IMR-90 (cell line): ENCODE measurements at regions not wholly inside any gene's neighbourhood (a gene's known extent, or its start where the extent isn't known, plus 50 kb on each side); places are given as distances from the start of the nearest gene placed in this dataset.

Experiments used
- CTCF ChIP-seq: conservative IDR thresholded peaks from 2 replicates; pipeline ENCODE4 v1.5.1; 2012; ENCODE audit warnings: mild to moderate bottlenecking, low read depth, low read length, improper control_type of control experiment
- FOS ChIP-seq: fragments of 150-350 bp; IDR thresholded peaks from 2 replicates; pipeline ENCODE4 v1.6.1; 2016; ENCODE audit warnings: low read depth, low read length
- POLR2A ChIP-seq: IDR thresholded peaks from 2 replicates; pipeline ENCODE4 v1.6.1; 2012; ENCODE audit warnings: mild to moderate bottlenecking, low read depth, low read length
- RAD21 ChIP-seq: IDR thresholded peaks from 2 replicates; pipeline ENCODE4 v1.6.1; 2012; ENCODE audit warnings: low read length, improper control_type of control experiment
- RCOR1 ChIP-seq: IDR thresholded peaks from 2 replicates; pipeline ENCODE4 v1.6.1; 2012; ENCODE audit warnings: mild to moderate bottlenecking, low read length, improper control_type of control experiment; ENCODE audit not compliant: insufficient replicate concordance

- TF ChIP-seq RCOR1 (no peak), POLR2A (no peak), FOS (no peak), CTCF (no peak), RAD21 (no peak)
Measured at GRCh38 chr20:48025661-48026060, 240.4 kb upstream of the SULF2 start.
